CD8-positive, alpha-beta memory T cell (primary cell): ENCODE measurements at regions not wholly inside any gene's neighbourhood (a gene's known extent, or its start where the extent isn't known, plus 50 kb on each side); places are given as distances from the start of the nearest gene placed in this dataset.

ENCODE experiments used
- CTCF ChIA-PET: fragments of 350-600 bp; sonication (Branson Sonifier 250); formaldehyde crosslinking; loops from one replicate; lab custom pipeline; 2021; ENCODE audit warnings: antibody characterized with exemption; lab: Charles Lee
- POLR2A ChIA-PET: fragments of 350-600 bp; sonication (Branson Sonifier 250); formaldehyde crosslinking; loops from one replicate; lab custom pipeline; 2021; ENCODE audit warnings: antibody characterized with exemption; lab: Charles Lee
- DNase-seq, 5 donors: peaks; one replicate each; pipeline versions ENCODE4 v3.0.0 to v3.0.0-alpha.2; 2020 to 2022; ENCODE audit warnings: mixed read lengths in 1 of 5
- H3K27ac ChIP-seq: one replicate; pipeline ENCODE4 v1.7.0; 2013; ENCODE audit warnings: low read depth, mild to moderate bottlenecking, low read length, moderate library complexity
- H3K27me3 ChIP-seq: 2 replicates; pipeline ENCODE4 v1.7.0; 2013; ENCODE audit warnings: low read length, mild to moderate bottlenecking; ENCODE audit not compliant: insufficient read depth, poor library complexity, severe bottlenecking
- H3K36me3 ChIP-seq: 2 replicates; pipeline ENCODE4 v1.7.0; 2013; ENCODE audit warnings: mild to moderate bottlenecking, low read length, moderate library complexity; ENCODE audit not compliant: insufficient read depth
- H3K4me1 ChIP-seq: 2 replicates; pipeline ENCODE4 v1.7.0; 2013; ENCODE audit warnings: mild to moderate bottlenecking, low read length, moderate library complexity; ENCODE audit not compliant: insufficient read depth
- H3K4me3 ChIP-seq: 2 replicates; pipeline ENCODE4 v1.7.0; 2013; ENCODE audit warnings: mild to moderate bottlenecking, low read length
- H3K9me3 ChIP-seq: 2 replicates; pipeline ENCODE4 v1.7.0; 2013; ENCODE audit warnings: mild to moderate bottlenecking, low read length
- H3K27ac Mint-ChIP-seq, 8 donors: one replicate each; pipeline ENCODE4 v1.8.0; 2020 to 2021; ENCODE audit warnings: mixed read lengths in 8 of 8, mild to moderate bottlenecking in 6 of 8, inconsistent platforms in 3 of 8, moderate library complexity in 3 of 8
- H3K27me3 Mint-ChIP-seq, 2 donors: one replicate each; pipeline ENCODE4 v1.8.0; 2020 to 2021; ENCODE audit warnings: mixed read lengths in 2 of 2, mild to moderate bottlenecking in 1 of 2, moderate library complexity in 1 of 2
- H3K36me3 Mint-ChIP-seq, 3 donors: one replicate each; pipeline ENCODE4 v1.8.0; 2020 to 2021; ENCODE audit warnings: mixed read lengths in 3 of 3, inconsistent platforms in 1 of 3, mild to moderate bottlenecking in 1 of 3
- H3K4me1 Mint-ChIP-seq, 3 donors: one replicate each; pipeline ENCODE4 v1.8.0; 2020 to 2021; ENCODE audit warnings: mixed read lengths in 3 of 3, inconsistent platforms in 1 of 3, mild to moderate bottlenecking in 1 of 3
- H3K4me3 Mint-ChIP-seq, 7 donors: one replicate each; pipeline ENCODE4 v1.8.0; 2020 to 2021; ENCODE audit warnings: mixed read lengths in 7 of 7, mild to moderate bottlenecking in 6 of 7, moderate library complexity in 4 of 7, inconsistent platforms in 2 of 7
- H3K9me3 Mint-ChIP-seq, 5 donors: one replicate each; pipeline ENCODE4 v1.8.0; 2020 to 2022; ENCODE audit warnings: mixed read lengths in 5 of 5, mild to moderate bottlenecking in 3 of 5, moderate library complexity in 2 of 5, inconsistent platforms in 1 of 5

DNA sequence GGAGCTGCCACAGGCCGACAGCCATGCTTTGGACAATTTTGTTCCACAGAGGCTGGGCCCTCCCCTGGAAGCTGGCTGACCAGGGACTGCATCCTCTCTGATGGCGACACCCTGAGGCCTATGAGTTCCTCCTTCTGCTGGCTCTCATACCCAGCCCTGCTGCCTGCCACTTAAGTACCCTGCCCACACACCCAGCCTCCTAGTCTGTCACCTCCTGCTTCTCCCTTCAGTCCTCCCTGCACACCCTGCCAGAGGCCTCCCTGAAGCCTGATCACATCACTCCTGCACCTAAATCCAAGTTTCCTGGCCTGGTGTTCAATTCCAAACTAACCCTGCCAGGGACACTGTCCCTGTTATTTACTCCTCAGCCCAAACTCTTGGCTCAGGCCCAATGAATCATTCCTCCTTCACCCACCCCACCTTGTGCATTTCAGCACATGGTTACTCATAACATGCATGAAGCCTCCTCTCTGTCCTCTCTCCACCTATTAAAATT, 136.7 kb upstream of the NECTIN1 start:
- no peak for DNase-seq
- H3K4me1 Mint-ChIP-seq, result no peaks in the 10 kb centered on the region
- no peak overlapping the region for H3K27ac ChIP-seq
- no peaks in the 10 kb centered on the region for H3K36me3 ChIP-seq
- no peak overlapping the region for H3K4me3 Mint-ChIP-seq
- ChIA-PET CTCF (no interaction called here), POLR2A (no interaction called here)
- H3K36me3 Mint-ChIP-seq, result no peaks in the 10 kb centered on the region
- H3K27me3 ChIP-seq, result no peaks in the 10 kb centered on the region
- no peaks in the 10 kb centered on the region for H3K4me1 ChIP-seq
- H3K27me3 Mint-ChIP-seq, result peaks cover 6 to 18% of the 10 kb centered on the region in 2 donors
- no peak overlapping the region for H3K4me3 ChIP-seq
- H3K9me3 Mint-ChIP-seq, result no peaks in the 10 kb centered on the region
- H3K27ac Mint-ChIP-seq, result peak overlapping the region in 1 of 8 donors; percentile 47
- H3K9me3 ChIP-seq, result no peaks in the 10 kb centered on the region

DNA sequence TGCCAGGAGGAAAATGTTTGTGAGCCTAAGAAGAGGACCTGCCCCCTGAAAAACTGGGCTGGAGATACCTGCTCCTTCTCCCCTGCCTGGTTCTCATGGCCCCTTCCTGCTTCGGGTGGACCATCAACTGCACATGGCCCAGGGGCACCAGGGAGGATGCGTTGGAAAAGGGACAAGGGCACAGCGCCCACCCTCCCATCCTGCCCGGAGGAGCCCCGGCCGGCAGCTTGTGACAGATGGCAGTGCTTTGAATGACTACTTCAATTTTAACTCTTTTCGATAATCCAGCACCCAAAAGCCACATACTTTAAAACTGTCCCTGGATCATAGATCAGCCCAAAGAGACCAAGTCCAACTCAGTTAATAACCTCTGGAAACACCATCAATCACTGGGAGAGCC, 135.8 kb upstream of the NECTIN1 start:
- no peaks in the 10 kb centered on the region for H3K36me3 Mint-ChIP-seq
- CTCF ChIA-PET, result no interaction called here

DNA sequence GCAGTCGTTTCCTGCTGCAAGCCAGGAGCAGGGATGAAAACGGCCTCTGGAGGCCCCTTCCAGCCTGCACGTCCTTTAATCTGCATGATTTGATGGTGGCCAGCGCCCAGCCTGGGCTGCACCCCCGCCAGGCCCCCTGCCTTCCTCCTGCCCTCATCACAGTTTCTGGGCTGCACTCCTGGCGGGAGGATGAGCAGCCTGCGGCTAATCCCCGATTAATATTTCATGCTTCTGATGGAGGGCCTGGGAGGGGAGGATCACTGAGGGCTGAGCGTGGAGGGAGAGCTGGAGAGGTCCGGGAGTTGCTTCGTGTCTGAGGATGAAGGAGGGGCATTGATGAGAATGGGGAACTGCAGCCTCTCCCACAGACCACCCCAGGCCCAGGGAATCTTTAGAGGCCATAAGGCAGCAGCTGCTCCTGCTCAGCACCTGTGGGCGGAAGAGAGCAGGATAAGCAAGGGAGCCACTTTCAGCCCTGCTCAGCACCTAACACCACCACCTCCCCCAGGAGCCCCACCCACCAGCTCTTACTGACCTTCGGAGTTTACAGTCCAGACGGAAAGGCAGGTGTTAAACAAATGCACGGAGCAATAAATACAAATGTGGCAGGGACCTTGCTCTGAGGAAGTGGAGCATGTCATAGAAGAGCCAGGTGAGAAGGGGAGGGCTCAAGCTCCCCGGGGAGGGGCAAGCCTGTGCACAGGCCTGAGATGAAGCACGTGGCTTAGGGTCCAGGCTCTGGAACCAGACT, 135.0 kb upstream of the NECTIN1 start:
- H3K27me3 Mint-ChIP-seq, result peaks cover 18 to 20% of the 10 kb centered on the region in 2 donors
- H3K9me3 Mint-ChIP-seq, result no peaks in the 10 kb centered on the region
- Histone ChIP-seq H3K4me1 (no peaks in the 10 kb centered on the region), H3K27ac (no peak overlapping the region), H3K4me3 (no peak overlapping the region), H3K9me3 (no peaks in the 10 kb centered on the region), H3K27me3 (no peaks in the 10 kb centered on the region), H3K36me3 (no peaks in the 10 kb centered on the region)
- CTCF ChIA-PET, result interaction anchor here (1.2 kb wide), 1 partner anchor 12 kb away, joined by 3 read pairs; no protein-coding TSS in a partner anchor
- H3K4me1 Mint-ChIP-seq, result no peaks in the 10 kb centered on the region
- H3K27ac Mint-ChIP-seq, result no peak overlapping the region
- H3K36me3 Mint-ChIP-seq, result no peaks in the 10 kb centered on the region
- POLR2A ChIA-PET, result no interaction called here
- DNase-seq, result no peak
- H3K4me3 Mint-ChIP-seq, result no peak overlapping the region

More for the DNA sequence above, 135.8 kb upstream of the NECTIN1 start:
- Histone ChIP-seq H3K4me3 (no peak overlapping the region), H3K36me3 (no peaks in the 10 kb centered on the region), H3K9me3 (no peaks in the 10 kb centered on the region), H3K27ac (no peak overlapping the region), H3K4me1 (no peaks in the 10 kb centered on the region), H3K27me3 (no peaks in the 10 kb centered on the region)
- DNase-seq, result no peak
- H3K27me3 Mint-ChIP-seq, result peaks cover 11 to 18% of the 10 kb centered on the region in 2 donors
- no peak overlapping the region for H3K27ac Mint-ChIP-seq
- no peaks in the 10 kb centered on the region for H3K9me3 Mint-ChIP-seq
- POLR2A ChIA-PET, result no interaction called here
- H3K4me3 Mint-ChIP-seq, result no peak overlapping the region
- H3K4me1 Mint-ChIP-seq, result no peaks in the 10 kb centered on the region

DNA sequence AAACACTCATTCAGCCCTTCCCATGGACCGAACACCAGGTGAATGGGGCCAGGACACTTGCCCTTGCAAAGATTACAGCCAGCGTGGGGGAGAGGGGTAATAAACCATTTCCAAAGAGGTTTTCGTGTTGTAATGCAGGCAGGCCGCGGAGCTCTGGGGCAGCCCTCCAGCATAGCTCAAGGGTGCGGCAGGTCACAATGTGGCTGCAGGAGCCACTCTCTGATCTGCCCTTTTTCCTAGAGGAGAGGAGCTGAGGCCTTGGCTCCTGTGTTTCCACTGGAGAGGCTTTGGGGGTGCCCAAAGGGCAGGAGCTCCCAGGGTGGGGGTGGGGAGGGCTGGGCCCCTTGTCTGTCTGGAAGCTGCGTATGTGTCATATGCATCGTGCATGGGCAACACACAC, 134.2 kb upstream of the NECTIN1 start:
- Histone ChIP-seq H3K4me3 (no peak overlapping the region), H3K36me3 (no peaks in the 10 kb centered on the region), H3K27ac (no peak overlapping the region), H3K9me3 (no peaks in the 10 kb centered on the region), H3K27me3 (no peaks in the 10 kb centered on the region), H3K4me1 (no peaks in the 10 kb centered on the region)
- Mint-ChIP-seq H3K27ac (no peak overlapping the region), H3K36me3 (no peaks in the 10 kb centered on the region), H3K4me3 (no peak overlapping the region), H3K9me3 (no peaks in the 10 kb centered on the region), H3K4me1 (no peaks in the 10 kb centered on the region), H3K27me3 (peaks cover 18 to 28% of the 10 kb centered on the region in 2 donors)
- POLR2A ChIA-PET, result no interaction called here
- CTCF ChIA-PET, result interaction anchor here (1.2 kb wide), 1 partner anchor 11 kb away, joined by 3 read pairs; no protein-coding TSS in a partner anchor
- no peak for DNase-seq

DNA sequence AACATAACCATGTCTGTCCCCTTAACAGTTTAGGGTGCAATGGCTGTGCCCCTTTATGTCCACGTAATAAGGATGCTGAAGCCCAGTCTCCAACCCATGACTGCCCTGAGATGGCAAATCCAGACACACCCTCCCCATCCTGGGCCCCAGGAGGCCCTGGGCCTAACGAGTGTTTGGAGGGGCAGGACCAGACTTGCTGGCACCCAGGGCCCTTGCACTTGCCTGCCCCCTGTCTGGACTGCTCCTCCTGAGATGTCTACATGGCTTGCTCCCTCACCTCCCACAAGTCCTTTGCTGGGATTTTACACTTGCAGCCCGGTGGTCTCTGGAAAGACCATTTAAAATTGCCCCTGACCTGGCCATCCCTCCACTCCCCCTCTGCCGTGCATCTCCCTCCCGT, 132.2 kb upstream of the NECTIN1 start:
- H3K27me3 ChIP-seq, result no peaks in the 10 kb centered on the region
- no peak overlapping the region for H3K27ac ChIP-seq
- DNase-seq, result no peak
- CTCF ChIA-PET, result no interaction called here
- Mint-ChIP-seq H3K9me3 (no peaks in the 10 kb centered on the region), H3K27me3 (peaks cover 19 to 32% of the 10 kb centered on the region in 2 donors), H3K36me3 (no peaks in the 10 kb centered on the region), H3K4me1 (no peaks in the 10 kb centered on the region), H3K4me3 (no peak overlapping the region), H3K27ac (no peak overlapping the region)
- H3K4me1 ChIP-seq, result no peaks in the 10 kb centered on the region
- POLR2A ChIA-PET, result no interaction called here
- H3K9me3 ChIP-seq, result no peaks in the 10 kb centered on the region
- no peak overlapping the region for H3K4me3 ChIP-seq
- H3K36me3 ChIP-seq, result no peaks in the 10 kb centered on the region

DNA sequence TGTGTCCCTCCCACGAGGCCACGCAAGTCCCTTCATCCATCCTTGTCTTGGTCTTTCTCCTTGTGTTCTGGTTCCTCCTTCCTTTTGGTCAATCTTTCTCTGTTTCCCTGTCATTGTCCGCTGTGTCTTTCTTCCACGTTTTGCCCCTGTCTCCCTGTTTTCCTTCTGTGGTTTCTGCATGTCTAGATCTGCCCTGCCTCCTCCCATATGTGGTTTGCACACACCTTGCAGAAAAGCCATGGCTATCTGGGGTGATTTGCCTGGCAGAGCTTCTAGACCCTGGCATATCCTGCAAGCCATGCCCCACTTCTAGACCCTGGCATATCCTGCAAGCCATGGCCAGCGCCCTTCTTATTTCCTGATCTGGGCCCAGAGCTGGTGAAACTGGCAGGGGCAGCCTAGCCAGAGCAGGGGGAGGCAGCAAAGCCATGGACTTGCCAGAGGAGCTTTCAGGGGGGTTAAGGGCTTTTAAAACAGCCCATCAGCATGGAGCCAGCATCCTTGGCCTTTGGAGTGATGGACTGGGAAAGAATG, 131.6 kb upstream of the NECTIN1 start:
- Mint-ChIP-seq H3K27ac (no peak overlapping the region), H3K4me1 (no peaks in the 10 kb centered on the region), H3K27me3 (peaks cover 16 to 33% of the 10 kb centered on the region in 2 donors), H3K9me3 (no peaks in the 10 kb centered on the region), H3K36me3 (no peaks in the 10 kb centered on the region), H3K4me3 (no peak overlapping the region)
- Histone ChIP-seq H3K27me3 (no peaks in the 10 kb centered on the region), H3K4me1 (no peaks in the 10 kb centered on the region), H3K36me3 (no peaks in the 10 kb centered on the region), H3K9me3 (no peaks in the 10 kb centered on the region), H3K27ac (no peak overlapping the region), H3K4me3 (no peak overlapping the region)
- ChIA-PET CTCF (no interaction called here), POLR2A (no interaction called here)
- DNase-seq, result no peak

DNA sequence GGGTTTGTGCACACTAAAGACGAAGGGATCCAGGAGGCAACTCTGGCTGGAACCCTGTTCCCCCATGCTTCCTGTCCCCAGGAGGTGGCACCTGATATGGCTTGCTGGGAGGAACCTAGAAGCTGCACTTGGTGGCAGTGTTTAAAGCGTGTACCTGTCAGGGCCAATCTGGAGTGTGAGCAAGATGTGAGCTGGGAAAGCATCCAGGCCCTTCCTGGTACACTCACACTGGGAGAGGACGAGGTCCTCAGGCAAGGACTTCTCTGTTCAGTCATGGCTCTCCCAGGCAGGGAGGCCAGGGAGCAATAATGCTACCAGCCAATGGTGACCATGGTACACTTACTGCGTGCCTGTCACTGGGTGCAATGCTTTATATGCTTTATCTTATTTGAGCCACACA, 130.7 kb upstream of the NECTIN1 start:
- POLR2A ChIA-PET, result no interaction called here

DNA sequence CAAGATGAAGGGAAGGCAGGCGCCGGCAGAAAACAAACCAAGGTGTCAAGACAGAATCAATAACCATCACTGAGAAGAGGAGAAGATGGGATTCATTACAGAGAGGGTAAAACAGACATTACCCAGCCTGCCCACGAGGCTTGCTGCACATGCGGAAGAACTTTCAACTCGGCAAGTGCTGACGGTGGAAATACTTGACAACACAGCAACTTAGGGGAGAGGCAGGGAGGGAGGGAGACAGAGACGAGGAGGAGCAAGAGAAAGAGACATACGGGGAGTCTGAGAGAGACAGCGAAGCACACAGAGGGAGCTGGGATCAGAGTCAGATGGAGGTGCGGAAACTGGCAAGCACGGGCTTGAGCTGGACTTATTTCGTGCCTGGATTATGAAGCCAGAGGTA, 129.3 kb upstream of the NECTIN1 start:
- Mint-ChIP-seq H3K27ac (peak overlapping the region in 1 of 8 donors; percentile 2), H3K9me3 (no peaks in the 10 kb centered on the region), H3K27me3 (peaks cover 14 to 36% of the 10 kb centered on the region in 2 donors), H3K4me1 (no peaks in the 10 kb centered on the region), H3K36me3 (no peaks in the 10 kb centered on the region), H3K4me3 (no peak overlapping the region)
- no peaks in the 10 kb centered on the region for H3K4me1 ChIP-seq
- no peaks in the 10 kb centered on the region for H3K27me3 ChIP-seq
- no peak overlapping the region for H3K27ac ChIP-seq
- H3K4me3 ChIP-seq, result no peak overlapping the region
- no peaks in the 10 kb centered on the region for H3K9me3 ChIP-seq
- CTCF ChIA-PET, result no interaction called here
- H3K36me3 ChIP-seq, result no peaks in the 10 kb centered on the region
- POLR2A ChIA-PET, result no interaction called here
- DNase-seq, result no peak

More for the DNA sequence above, 130.7 kb upstream of the NECTIN1 start:
- Mint-ChIP-seq H3K36me3 (no peaks in the 10 kb centered on the region), H3K4me3 (no peak overlapping the region), H3K4me1 (no peaks in the 10 kb centered on the region), H3K27me3 (peaks cover 13 to 32% of the 10 kb centered on the region in 2 donors), H3K27ac (no peak overlapping the region), H3K9me3 (no peaks in the 10 kb centered on the region)
- H3K4me3 ChIP-seq, result no peak overlapping the region
- no peak overlapping the region for H3K27ac ChIP-seq
- no peaks in the 10 kb centered on the region for H3K9me3 ChIP-seq
- DNase-seq, result no peak
- CTCF ChIA-PET, result no interaction called here
- no peaks in the 10 kb centered on the region for H3K36me3 ChIP-seq
- H3K27me3 ChIP-seq, result no peaks in the 10 kb centered on the region
- H3K4me1 ChIP-seq, result no peaks in the 10 kb centered on the region
